OCI-LY3 (cell line): ENCODE measurements at regions not wholly inside any gene's neighbourhood (a gene's known extent, or its start where the extent isn't known, plus 50 kb on each side); places are given as distances from the start of the nearest gene placed in this dataset.

Experiments
- H2AFZ ChIP-seq: fragments of 200-600, 300-600 bp; shearing (Covaris generic); 2 replicates; pipeline ENCODE4 v1.6.0; 2014; ENCODE audit warnings: antibody characterized with exemption, low read depth, low read length
- H3K27ac ChIP-seq: fragments of 200-600, 300-600 bp; sonication (generic); 2 replicates; pipeline ENCODE4 v1.5.1; 2014; ENCODE audit warnings: mild to moderate bottlenecking, low read length, moderate library complexity, mixed read lengths
- H3K27me3 ChIP-seq: fragments of 200-600, 300-600 bp; sonication (generic); 2 replicates; pipeline ENCODE4 v1.6.1; 2014; ENCODE audit warnings: low read depth, low read length, mixed read lengths
- H3K36me3 ChIP-seq: fragments of 200-600, 300-600 bp; sonication (generic); replicated peaks from 2 replicates; pipeline ENCODE3; 2014; ENCODE audit warnings: low read depth, low read length, mixed read lengths
- H3K4me1 ChIP-seq: fragments of 300-600, 200-600 bp; sonication (generic); 2 replicates; pipeline ENCODE4 v1.6.1; 2014; ENCODE audit warnings: low read length, mixed read lengths
- H3K4me2 ChIP-seq: fragments of 200-600, 300-600 bp; sonication (generic); 2 replicates; pipeline ENCODE4 v1.6.1; 2014; ENCODE audit warnings: low read length, mixed read lengths
- H3K4me3 ChIP-seq: fragments of 300-600, 200-600 bp; sonication (generic); 2 replicates; pipeline ENCODE4 v1.5.1; 2014; ENCODE audit warnings: antibody characterized with exemption, mild to moderate bottlenecking, low read length, moderate library complexity
- H3K79me2 ChIP-seq: fragments of 300-600, 200-600 bp; shearing (Covaris generic); 2 replicates; pipeline ENCODE4 v1.6.1; 2014; ENCODE audit warnings: mild to moderate bottlenecking, low read length, mixed read lengths
- H3K9ac ChIP-seq: fragments of 300-600, 200-600 bp; shearing (Covaris generic); 2 replicates; pipeline ENCODE4 v1.6.0; 2014; ENCODE audit warnings: mild to moderate bottlenecking, low read length, moderate library complexity
- H3K9me3 ChIP-seq: fragments of 200-600, 300-600 bp; shearing (Covaris generic); 2 replicates; pipeline ENCODE4 v1.6.1; 2014; ENCODE audit warnings: low read length, mixed read lengths; ENCODE audit not compliant: insufficient read depth
- H4K20me1 ChIP-seq: fragments of 200-600, 300-600 bp; sonication (generic); 2 replicates; pipeline ENCODE4 v1.6.1; 2016; ENCODE audit warnings: low read length, mixed read lengths; ENCODE audit not compliant: insufficient read depth
- CTCF ChIP-seq: fragments of 200-600, 300-600 bp; sonication (generic); IDR thresholded peaks from 2 replicates; pipeline ENCODE4 v1.5.1; 2014; ENCODE audit warnings: antibody characterized with exemption, low read length, low read depth
- EZH2phosphoT487 ChIP-seq: fragments of 200-600 bp; shearing (Covaris generic); IDR thresholded peaks from 2 replicates; pipeline ENCODE4 v1.6.1; 2018; ENCODE audit warnings: antibody characterized with exemption, mixed run types, low read depth

- Histone ChIP-seq H3K9me3 (no peaks in the 10 kb centered on the region), H3K79me2 (no peaks in the 10 kb centered on the region), H3K27ac (no peak overlapping the region), H3K36me3 (no peaks in the 10 kb centered on the region), H4K20me1 (no peaks in the 10 kb centered on the region), H3K4me3 (no peak overlapping the region), H3K9ac (no peak overlapping the region), H3K27me3 (no peaks in the 10 kb centered on the region), H3K4me2 (no peak overlapping the region), H2AFZ (no peak overlapping the region), H3K4me1 (peaks cover 6% of the 10 kb centered on the region)
- TF ChIP-seq CTCF: no peak
- TF ChIP-seq EZH2phosphoT487: no peak
These were observed 153.0 kb downstream of the UXS1 start for GRCh38 chr2:106041150-106041549.

- Histone ChIP-seq H3K79me2 (no peaks in the 10 kb centered on the region), H3K9ac (no peak overlapping the region), H4K20me1 (no peaks in the 10 kb centered on the region), H3K4me1 (peaks cover 14% of the 10 kb centered on the region), H3K4me3 (no peak overlapping the region), H3K9me3 (no peaks in the 10 kb centered on the region), H3K27me3 (no peaks in the 10 kb centered on the region), H3K27ac (no peak overlapping the region), H3K4me2 (no peak overlapping the region), H2AFZ (no peak overlapping the region), H3K36me3 (no peaks in the 10 kb centered on the region)
- TF ChIP-seq EZH2phosphoT487: no peak
- TF ChIP-seq CTCF: no peak
These were observed 154.3 kb downstream of the UXS1 start for GRCh38 chr2:106039634-106040315.

- TF ChIP-seq CTCF (no peak), EZH2phosphoT487 (no peak)
- no peak overlapping the region for H3K4me2 ChIP-seq
- H3K27ac ChIP-seq: no peak overlapping the region
- H3K36me3 ChIP-seq: no peaks in the 10 kb centered on the region
- H3K9me3 ChIP-seq: no peaks in the 10 kb centered on the region
- no peak overlapping the region for H2AFZ ChIP-seq
- H3K9ac ChIP-seq: no peak overlapping the region
- H3K27me3 ChIP-seq: no peaks in the 10 kb centered on the region
- peaks cover 14% of the 10 kb centered on the region for H3K4me1 ChIP-seq
- no peaks in the 10 kb centered on the region for H3K79me2 ChIP-seq
- H3K4me3 ChIP-seq: no peak overlapping the region
- H4K20me1 ChIP-seq: no peaks in the 10 kb centered on the region
These were observed 155.3 kb downstream of the UXS1 start for GRCh38 chr2:106038601-106039375.

- no peak for TF ChIP-seq CTCF
- no peak for TF ChIP-seq EZH2phosphoT487
- Histone ChIP-seq H3K27me3 (no peaks in the 10 kb centered on the region), H3K27ac (no peak overlapping the region), H3K4me3 (no peak overlapping the region), H3K4me1 (peaks cover 22% of the 10 kb centered on the region), H2AFZ (no peak overlapping the region), H3K79me2 (no peaks in the 10 kb centered on the region), H3K9ac (no peak overlapping the region), H3K9me3 (peaks cover 3% of the 10 kb centered on the region; the same call in 1 of the 2 replicates), H3K36me3 (peaks cover 2% of the 10 kb centered on the region), H4K20me1 (no peaks in the 10 kb centered on the region), H3K4me2 (no peak overlapping the region)
These were observed 156.2 kb downstream of the UXS1 start for GRCh38 chr2:106037932-106038331.
